ENCODE measurements at regions not wholly inside any gene's neighbourhood (a gene's known extent, or its start where the extent isn't known, plus 50 kb on each side); places are given as distances from the start of the nearest gene placed in this dataset.

DNA sequence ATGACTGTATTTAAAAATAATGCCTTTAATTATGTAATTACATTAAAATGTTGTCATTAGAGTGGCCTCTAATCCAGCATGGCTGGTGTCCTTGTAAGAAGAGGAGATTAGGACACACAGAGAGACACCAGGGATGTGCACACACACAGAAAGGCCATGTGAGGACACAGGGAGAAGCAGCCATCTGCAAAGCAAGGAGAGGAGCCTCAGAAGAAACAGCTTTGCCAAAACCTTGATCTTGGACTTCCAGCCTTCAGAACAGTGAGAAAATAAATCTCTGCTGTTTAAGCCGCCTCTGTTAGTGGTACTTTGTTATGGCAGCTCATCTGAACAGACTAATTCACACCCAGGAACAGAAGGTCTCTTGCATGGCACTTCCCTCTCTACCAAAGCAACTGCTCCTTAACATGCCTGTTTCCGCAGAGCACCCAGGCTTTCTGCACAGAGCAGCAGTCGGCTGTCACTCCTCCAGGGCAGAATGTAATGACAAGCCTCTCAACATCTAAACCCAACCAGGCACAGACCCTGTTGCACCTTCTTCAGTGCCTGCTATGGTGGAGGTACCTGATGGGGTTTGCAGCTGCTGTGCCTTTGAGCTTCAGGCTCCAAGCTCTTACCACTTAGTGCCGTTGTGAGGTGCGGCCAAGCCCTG, 377.7 kb downstream of the TDRD15 start:
- no peak for DNase-seq (ENCODE audit: low spot score)

- DNase-seq (ENCODE audit: low spot score): no peak
Observed at GRCh38 chr2:21515903-21516302, 392.1 kb downstream of the TDRD15 start.

GRCh38 chr2:21519412-21519811, 395.6 kb downstream of the TDRD15 start:
- DNase-seq (ENCODE audit: low spot score): no peak

GRCh38 chr2:21519821-21520220, 396.1 kb downstream of the TDRD15 start:
- no peak for DNase-seq (ENCODE audit: low spot score)

DNA sequence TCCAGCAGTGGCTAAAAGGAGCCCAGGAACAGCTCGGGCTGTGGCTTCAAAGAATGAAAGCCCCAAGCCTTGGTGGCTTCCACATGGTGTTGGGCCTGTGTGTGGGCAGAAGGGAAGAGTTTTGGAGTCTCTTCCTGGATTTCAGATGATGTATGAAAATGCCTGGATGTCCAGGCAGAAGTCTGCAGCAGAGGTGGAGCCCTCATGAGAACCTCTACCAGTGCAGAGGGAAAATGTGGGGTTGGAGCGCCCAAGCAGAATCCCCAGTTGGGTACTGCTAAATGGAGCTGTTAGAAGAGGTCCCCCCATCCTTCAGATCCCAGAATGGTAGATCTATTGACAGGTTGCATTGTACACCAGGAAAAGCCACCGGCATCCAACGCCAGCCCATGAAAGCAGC, 412.1 kb downstream of the TDRD15 start:
- no peak for DNase-seq (ENCODE audit: low spot score)

- no peak for DNase-seq (ENCODE audit: low spot score)
Observed at GRCh38 chr2:21539685-21540084, 415.9 kb downstream of the TDRD15 start.

DNA sequence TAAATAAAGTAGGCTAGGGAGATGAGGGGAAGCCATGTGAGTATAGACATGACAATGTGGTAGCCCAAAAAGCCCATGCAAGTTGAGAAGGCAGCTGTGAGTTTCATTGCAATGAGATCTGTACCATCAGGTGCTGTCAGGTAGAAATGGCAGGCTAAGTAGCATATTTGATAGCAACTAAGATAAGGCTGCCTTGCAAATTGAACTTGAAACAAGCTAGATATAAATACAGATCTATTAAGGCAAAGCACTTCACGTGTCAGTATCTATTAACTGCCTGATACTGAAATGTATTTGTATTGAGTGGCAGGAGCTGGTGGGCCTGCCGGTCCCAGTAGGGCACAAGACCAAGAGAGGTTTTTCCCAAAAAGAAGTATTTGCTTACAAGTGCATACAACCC, 419.9 kb downstream of the TDRD15 start:
- DNase-seq (ENCODE audit: low spot score): no peak

DNA sequence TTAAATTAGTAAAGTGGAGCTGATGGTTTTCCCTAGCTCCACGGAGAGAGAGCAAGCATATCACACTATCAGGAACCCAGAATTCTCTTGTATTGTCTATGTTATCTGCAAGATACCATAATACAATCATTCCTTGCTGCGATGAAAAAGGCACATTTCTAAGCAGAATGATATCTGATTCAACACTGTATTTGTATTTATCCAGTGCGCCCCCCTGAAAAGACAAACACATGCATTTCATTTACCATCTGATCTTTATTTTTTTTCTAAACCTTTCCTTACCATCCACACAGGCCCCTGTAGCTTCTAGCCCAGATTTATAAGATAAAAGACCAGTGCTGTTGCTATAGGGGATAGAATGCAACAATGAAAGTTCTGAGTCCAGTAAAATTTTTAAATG, 420.6 kb downstream of the TDRD15 start:
- no peak for DNase-seq (ENCODE audit: low spot score)

GRCh38 chr2:21552981-21553380, 429.2 kb downstream of the TDRD15 start:
- DNase-seq (ENCODE audit: low spot score): no peak

GRCh38 chr2:21559351-21559750, 435.6 kb downstream of the TDRD15 start:
- DNase-seq (ENCODE audit: low spot score): no peak

- DNase-seq (ENCODE audit: low spot score): no peak
Observed at GRCh38 chr2:21561965-21562364, 438.2 kb downstream of the TDRD15 start.

DNA sequence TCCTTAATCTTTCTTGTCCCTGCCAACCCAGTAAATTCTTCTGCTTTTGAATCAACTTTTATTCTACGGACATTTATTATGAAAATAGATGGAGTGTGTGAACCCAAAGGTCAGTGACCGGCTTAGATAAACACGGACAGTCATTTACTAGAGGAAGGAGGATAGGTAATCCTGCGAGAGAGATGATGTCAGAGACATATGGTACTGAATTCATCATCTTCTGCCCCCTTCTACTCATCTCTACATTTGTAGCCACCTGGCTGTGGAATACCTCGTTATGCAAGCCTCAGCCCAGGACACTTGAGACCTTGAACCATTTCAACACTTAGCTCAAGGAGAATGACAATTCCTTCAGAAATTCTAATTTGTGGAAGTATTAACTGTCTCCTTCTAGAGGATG, 443.6 kb downstream of the TDRD15 start:
- DNase-seq (ENCODE audit: low spot score): no peak

- no peak for DNase-seq (ENCODE audit: low spot score)
Observed at GRCh38 chr2:21571686-21572085, 447.9 kb downstream of the TDRD15 start.

DNA sequence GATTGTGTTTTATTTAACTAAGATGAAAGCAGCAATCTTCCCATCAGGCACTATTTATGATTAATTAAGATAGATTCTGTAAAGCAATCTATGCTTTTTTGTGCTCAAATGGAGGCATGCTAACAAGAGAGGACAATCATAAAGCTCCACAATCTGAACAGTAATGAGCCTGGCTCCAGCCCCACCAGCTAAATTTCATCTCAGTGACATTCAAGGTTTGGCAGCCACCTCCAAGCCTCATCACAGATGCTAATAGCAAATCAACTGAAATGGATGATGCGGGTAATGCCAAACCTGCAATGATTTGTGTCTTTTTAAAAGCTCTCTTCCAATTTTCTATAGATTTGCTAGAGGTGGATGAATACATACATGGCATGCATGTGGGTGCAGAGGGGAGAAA, 456.6 kb downstream of the TDRD15 start:
- no peak for DNase-seq (ENCODE audit: low spot score)

GRCh38 chr2:21585881-21586280, 462.1 kb downstream of the TDRD15 start:
- DNase-seq (ENCODE audit: low spot score): no peak

GRCh38 chr2:21590026-21590690, 466.4 kb downstream of the TDRD15 start:
- DNase-seq (ENCODE audit: low spot score): no peak

DNA sequence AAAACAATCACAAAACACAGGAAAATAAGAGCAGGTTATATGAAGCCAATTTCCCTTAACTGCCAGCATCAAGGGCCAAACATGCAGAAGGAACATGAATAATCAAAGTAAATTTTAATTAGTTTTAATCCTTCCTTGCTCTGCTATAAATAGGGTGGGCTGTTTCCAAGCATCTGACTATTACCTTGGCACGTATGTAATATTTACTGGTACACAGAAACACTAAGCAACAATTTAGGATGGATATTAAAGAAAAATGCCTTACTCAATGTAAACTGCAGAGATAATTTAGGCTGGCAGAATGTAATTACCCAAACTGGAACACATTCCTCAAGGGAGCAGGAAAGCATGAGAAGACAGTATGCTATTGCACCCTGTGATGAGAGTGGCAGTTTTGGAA, 468.2 kb downstream of the TDRD15 start:
- DNase-seq (ENCODE audit: low spot score): no peak

GRCh38 chr2:21599417-21599816, 475.6 kb downstream of the TDRD15 start:
- no peak for DNase-seq (ENCODE audit: low spot score)

DNA sequence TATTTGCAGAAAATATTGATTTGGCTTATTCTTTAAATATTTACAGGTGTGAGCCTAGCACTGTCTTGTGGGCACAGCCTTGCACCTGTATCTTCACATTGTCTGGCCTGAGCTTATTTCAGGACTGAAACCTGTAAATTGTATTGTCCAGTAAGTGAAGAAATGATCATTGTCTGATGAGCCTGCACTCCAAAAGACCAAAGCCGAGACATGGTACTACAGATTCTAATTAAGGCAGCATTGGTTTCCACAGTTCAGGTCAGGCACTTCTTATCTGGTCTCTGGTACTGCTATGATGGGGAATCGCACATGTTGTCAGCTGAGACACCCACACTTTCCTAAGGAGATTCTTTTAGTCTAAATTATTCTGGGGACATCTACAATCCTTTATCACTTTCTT, 479.0 kb downstream of the TDRD15 start:
- no peak for DNase-seq (ENCODE audit: low spot score)

GRCh38 chr2:21607572-21607971, 483.8 kb downstream of the TDRD15 start:
- DNase-seq (ENCODE audit: low spot score): no peak

GRCh38 chr2:21610304-21610703, 486.5 kb downstream of the TDRD15 start:
- no peak for DNase-seq (ENCODE audit: low spot score)

GRCh38 chr2:21617885-21618434, 494.2 kb downstream of the TDRD15 start:
- no peak for DNase-seq (ENCODE audit: low spot score)

GRCh38 chr2:21620771-21621170, 497.0 kb downstream of the TDRD15 start:
- DNase-seq (ENCODE audit: low spot score): no peak

- DNase-seq (ENCODE audit: low spot score): no peak
Observed at GRCh38 chr2:21627938-21628337, 504.2 kb downstream of the TDRD15 start.

All from NAMALWA (cell line).